ENCODE measurements at regions not wholly inside any gene's neighbourhood (a gene's known extent, or its start where the extent isn't known, plus 50 kb on each side); places are given as distances from the start of the nearest gene placed in this dataset.

DNA sequence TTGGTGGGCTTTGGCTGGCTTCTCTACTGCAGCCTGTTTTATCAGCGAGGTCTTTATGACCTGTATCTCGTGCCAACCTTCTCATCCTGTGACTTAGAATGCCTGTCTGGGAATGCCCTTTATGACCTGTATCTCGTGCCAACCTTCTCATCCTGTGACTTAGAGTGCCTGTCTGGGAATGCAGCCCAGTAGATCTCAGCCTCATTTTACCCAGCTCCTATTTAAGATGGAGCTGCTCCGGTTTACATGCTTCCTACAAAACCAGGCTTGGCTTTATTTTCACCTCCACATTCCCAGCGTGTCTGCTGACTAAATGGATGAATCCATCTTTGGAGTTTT lies 395.3 kb downstream of the PREX1 start:
- intact Hi-C loops (cut with DNase I) = no loop called here
- TF ChIP-seq POLR2A (IDR thresholded peaks at IDR 0.05) = no peak
- TF ChIP-seq, protein P1, sequence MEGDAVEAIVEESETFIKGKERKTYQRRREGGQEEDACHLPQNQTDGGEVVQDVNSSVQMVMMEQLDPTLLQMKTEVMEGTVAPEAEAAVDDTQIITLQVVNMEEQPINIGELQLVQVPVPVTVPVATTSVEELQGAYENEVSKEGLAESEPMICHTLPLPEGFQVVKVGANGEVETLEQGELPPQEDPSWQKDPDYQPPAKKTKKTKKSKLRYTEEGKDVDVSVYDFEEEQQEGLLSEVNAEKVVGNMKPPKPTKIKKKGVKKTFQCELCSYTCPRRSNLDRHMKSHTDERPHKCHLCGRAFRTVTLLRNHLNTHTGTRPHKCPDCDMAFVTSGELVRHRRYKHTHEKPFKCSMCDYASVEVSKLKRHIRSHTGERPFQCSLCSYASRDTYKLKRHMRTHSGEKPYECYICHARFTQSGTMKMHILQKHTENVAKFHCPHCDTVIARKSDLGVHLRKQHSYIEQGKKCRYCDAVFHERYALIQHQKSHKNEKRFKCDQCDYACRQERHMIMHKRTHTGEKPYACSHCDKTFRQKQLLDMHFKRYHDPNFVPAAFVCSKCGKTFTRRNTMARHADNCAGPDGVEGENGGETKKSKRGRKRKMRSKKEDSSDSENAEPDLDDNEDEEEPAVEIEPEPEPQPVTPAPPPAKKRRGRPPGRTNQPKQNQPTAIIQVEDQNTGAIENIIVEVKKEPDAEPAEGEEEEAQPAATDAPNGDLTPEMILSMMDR (IDR thresholded peaks at IDR 0.05) = no peak
- no peak overlapping the region for H3K27ac ChIP-seq
- 71 to 83% methylated on average over 5 of the region's 5 CpGs for WGBS, 2 donors
- no peaks in the 10 kb centered on the region for H3K4me1 ChIP-seq
- no peak for ATAC-seq
- no peaks in the 10 kb centered on the region for H3K9me3 ChIP-seq
- H3K36me3 ChIP-seq (replicated peaks in 1 of 2; ENCODE audit: insufficient read depth in 1 of 2, low read depth in 2 of 2) = no peaks in the 10 kb centered on the region
- H3K4me3 ChIP-seq = no peak overlapping the region
- H3K27me3 ChIP-seq = no peaks in the 10 kb centered on the region
- no peak for DNase-seq

DNA sequence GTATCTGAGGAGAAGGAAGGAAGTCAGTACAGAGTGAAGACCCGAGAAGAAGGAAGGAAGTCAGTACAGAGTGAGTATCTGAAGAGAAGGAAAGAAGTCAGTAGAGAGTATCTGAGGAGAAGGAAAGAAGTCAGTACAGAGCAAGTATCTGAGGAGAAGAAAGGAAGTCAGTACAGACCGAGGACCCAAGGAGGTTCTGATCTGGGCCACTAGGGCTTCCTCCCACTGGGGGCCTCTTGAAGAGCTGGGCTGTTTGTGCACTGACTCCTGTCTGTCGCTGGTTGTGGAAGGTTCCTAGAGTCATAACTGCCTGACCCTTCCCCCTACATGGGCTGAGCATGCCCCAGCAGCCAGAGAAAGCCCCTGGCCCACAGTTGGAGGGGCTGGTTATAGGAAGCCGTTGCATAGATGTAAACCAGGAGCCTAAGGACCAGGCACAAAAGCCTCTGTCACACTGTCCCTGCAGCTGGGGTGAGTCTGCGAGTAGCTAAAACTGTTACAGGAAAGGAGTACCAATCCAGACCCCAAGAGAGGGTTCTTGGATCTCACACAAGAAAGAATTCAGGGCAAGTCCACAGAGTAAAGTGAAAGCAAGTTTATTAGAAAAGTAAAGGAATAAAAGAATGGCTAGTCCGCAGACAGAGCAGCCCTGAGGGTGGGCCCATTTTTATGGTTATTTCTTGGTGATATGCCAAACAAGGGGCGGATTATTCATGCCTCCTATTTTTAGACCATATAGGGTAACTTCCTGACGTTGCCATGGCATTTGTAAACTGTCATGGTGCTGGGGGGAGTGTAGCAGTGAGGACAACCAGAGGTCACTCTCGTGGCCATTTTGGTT lies 395.9 kb downstream of the PREX1 start:
- no peaks in the 10 kb centered on the region for H3K27me3 ChIP-seq
- H3K9me3 ChIP-seq = no peaks in the 10 kb centered on the region
- WGBS, 2 donors = 57 to 60% methylated on average over 9 of the region's 9 CpGs
- intact Hi-C loops (cut with DNase I) = no loop called here
- DNase-seq = no peak
- H3K4me3 ChIP-seq = no peak overlapping the region
- H3K36me3 ChIP-seq (replicated peaks in 1 of 2; ENCODE audit: insufficient read depth in 1 of 2, low read depth in 2 of 2) = no peaks in the 10 kb centered on the region
- no peak for ATAC-seq
- H3K27ac ChIP-seq = no peak overlapping the region
- no peaks in the 10 kb centered on the region for H3K4me1 ChIP-seq
- TF ChIP-seq POLR2A (IDR thresholded peaks at IDR 0.05) = no peak
- TF ChIP-seq, protein P1 (IDR thresholded peaks at IDR 0.05) = no peak

DNA sequence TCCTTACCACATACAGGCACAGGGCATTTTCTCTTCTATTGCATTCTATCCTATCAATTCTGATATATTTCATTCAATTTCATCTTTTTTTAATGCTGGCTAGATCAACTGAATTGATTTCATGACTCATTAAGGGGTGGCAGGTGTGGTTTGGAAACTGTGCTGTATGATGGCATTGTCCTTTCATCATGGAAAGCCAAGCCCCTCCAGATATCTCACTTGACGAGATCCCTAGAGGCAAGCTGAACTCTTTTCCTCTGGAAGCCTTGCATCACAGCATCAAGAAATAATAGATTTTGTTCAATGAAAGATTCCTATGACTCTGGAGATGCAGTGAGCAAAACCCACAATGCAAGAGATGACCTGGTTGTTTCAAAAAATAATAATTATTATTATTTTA lies 401.2 kb downstream of the PREX1 start:
- DNase-seq = no peak
- WGBS, 2 donors = 38 to 43% methylated on average over 1 of the region's 1 CpG
- H3K27me3 ChIP-seq = no peaks in the 10 kb centered on the region
- TF ChIP-seq POLR2A (IDR thresholded peaks at IDR 0.05) = no peak
- TF ChIP-seq, protein P1 (IDR thresholded peaks at IDR 0.05) = no peak
- no peak overlapping the region for H3K4me3 ChIP-seq
- H3K9me3 ChIP-seq = no peaks in the 10 kb centered on the region
- intact Hi-C loops (cut with DNase I) = no loop called here
- no peak overlapping the region for H3K27ac ChIP-seq
- H3K4me1 ChIP-seq = no peaks in the 10 kb centered on the region
- ATAC-seq = no peak
- no peaks in the 10 kb centered on the region for H3K36me3 ChIP-seq (replicated peaks in 1 of 2; ENCODE audit: insufficient read depth in 1 of 2, low read depth in 2 of 2)

DNA sequence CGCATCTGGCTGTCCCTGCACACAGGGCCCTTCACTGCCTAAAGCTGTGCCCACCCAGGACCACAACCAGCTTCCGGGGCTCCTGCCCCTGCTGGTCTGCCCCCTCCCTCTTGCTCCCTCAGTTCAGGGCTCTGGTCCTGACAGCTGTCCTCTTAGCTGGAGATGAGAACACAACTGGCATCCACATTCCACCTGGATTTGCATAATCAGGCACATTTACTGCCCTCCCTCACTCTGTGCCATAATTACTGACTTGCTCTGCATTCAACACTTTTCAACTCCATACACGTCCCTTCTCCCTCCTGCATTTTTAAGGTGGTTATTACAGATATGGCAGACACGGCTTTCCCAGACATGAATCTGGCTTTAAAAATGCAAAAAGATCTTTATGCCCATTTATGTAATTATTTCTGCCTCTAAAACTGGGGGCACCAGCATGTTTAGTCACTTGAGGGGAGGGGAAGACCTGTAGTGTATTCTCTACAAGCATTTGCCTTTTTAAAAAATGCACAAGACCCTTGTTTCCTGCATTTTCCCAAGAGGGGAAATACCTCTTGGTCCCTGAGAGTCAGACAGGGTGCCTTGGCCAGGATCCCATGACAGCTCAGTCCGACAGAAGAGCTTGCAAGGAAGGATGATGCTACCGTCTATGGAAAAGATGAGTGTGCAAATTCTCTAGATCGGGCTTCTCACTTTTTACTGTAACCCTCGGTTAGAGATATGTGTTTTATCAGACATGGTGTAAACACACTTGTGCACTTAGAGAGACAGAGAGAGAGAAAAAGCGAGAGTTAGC lies 401.8 kb downstream of the PREX1 start:
- ATAC-seq (no peak), DNase-seq (no peak)
- 36 to 40% methylated on average over 9 of the region's 9 CpGs for WGBS, 2 donors
- no peaks in the 10 kb centered on the region for H3K4me1 ChIP-seq
- no peaks in the 10 kb centered on the region for H3K9me3 ChIP-seq
- no peaks in the 10 kb centered on the region for H3K27me3 ChIP-seq
- TF ChIP-seq POLR2A (IDR thresholded peaks at IDR 0.05) = no peak
- no peaks in the 10 kb centered on the region for H3K36me3 ChIP-seq (replicated peaks in 1 of 2; ENCODE audit: insufficient read depth in 1 of 2, low read depth in 2 of 2)
- no peak overlapping the region for H3K27ac ChIP-seq
- intact Hi-C loops (cut with DNase I) = no loop called here
- no peak overlapping the region for H3K4me3 ChIP-seq

DNA sequence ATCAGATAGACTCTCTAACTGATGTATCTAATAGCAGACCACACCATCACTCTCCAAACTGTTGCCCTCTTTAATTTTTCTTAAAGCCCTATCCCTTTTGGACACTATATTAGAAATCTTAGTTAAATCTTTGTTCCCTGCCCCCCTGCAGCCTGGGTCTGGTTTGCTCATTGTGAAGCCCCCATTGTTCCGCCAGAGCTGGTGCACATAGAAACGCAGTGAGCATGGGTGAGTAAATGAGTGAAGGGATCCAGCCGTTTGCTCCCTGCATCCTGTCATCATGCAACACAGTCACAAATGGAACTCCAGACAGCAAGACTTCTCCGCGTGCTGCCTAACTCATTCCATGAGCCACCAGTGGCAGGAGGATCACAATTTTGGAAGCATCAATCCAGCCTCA lies 402.5 kb downstream of the PREX1 start:
- no peak for ATAC-seq
- 43 to 45% methylated on average over 5 of the region's 5 CpGs for WGBS, 2 donors

More for the DNA sequence above, 402.5 kb downstream of the PREX1 start:
- Histone ChIP-seq H3K9me3 (no peaks in the 10 kb centered on the region), H3K27ac (no peak overlapping the region), H3K27me3 (no peaks in the 10 kb centered on the region), H3K4me1 (no peaks in the 10 kb centered on the region), H3K4me3 (no peak overlapping the region), H3K36me3 (replicated peaks in 1 of 2; ENCODE audit: insufficient read depth in 1 of 2, low read depth in 2 of 2) (no peaks in the 10 kb centered on the region)
- DNase-seq = no peak
- no peak for TF ChIP-seq POLR2A (IDR thresholded peaks at IDR 0.05)
- TF ChIP-seq, protein P1 (IDR thresholded peaks at IDR 0.05) = no peak
- intact Hi-C loops (cut with DNase I) = no loop called here

Measured in body of pancreas (tissue), 4 donors.